ENCODE measurements at regions not wholly inside any gene's neighbourhood (a gene's known extent, or its start where the extent isn't known, plus 50 kb on each side); places are given as distances from the start of the nearest gene placed in this dataset.

GRCh38 chr2:195390686-195391321, 266.2 kb upstream of the SLC39A10 start:
- no peak for TF ChIP-seq GTF2I (CRISPR knock-in tag; conservative IDR thresholded peaks at IDR 0.05)
- no peak for TF ChIP-seq CTCF (IDR thresholded peaks at IDR 0.05)
- no peak for TF ChIP-seq ZBTB43 (CRISPR knock-in tag; IDR thresholded peaks at IDR 0.05)

All from WTC11 (cell line).